HG03354 (cell line): ENCODE measurements at regions not wholly inside any gene's neighbourhood (a gene's known extent, or its start where the extent isn't known, plus 50 kb on each side); places are given as distances from the start of the nearest gene placed in this dataset.

Experiments
- ATAC-seq: cut with Tn5 transposase; IDR thresholded peaks from one replicate; pipeline ENCODE4 v1.9.1; 2021; ENCODE audit warnings: mild to moderate bottlenecking; ENCODE audit not compliant: unreplicated experiment, poor library complexity, severe bottlenecking

DNA sequence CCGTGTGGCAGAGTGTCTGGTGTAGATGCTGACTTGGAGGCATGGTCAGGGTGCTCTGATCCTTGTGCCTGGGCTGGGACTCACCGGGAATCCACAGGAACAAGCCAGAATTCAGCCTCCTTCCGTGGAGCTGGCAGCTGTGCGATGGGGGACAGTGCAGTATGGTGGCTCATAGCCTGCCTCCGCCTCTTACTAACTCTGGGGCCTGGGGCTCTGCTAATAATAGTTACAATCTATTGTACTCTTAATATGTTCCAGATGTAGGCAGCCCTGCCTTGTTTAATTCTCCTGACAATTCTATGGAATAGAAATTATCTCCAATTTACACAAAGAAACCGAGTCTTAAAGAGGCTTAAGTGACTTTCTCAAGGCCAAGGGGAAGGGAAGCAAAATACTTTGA lies 77.6 kb downstream of the PCDH1 start:
- ATAC-seq, result no peak

DNA sequence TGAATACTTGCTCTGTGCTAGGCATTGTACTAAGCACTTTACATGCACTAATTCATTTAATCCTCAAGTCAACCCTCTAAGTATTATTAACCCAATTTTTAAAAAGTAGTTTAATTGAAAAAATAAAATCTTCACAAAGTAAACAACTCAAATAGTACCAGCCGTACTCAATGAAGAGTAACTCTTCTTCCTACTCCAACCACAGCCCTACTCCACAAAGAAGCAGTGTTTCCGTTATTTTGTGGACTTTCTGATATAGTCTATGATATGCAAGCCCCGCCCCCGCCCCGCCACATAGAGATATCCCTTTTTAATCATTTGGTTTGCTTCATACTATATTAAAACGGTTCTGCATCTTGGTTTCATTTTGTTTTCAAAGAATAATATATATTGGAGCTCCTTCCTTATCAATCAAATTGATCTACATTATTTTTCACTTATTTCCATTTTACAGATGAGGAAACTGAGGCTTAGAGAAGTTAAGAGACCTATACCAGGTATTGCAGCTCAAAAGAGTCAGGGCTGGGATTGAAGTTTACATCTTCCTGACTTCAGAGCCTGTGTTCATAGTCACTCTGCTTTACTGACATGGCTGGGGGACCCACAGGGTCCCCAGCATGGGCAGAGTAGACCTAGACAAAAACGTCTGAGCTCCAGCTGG lies 78.6 kb downstream of the PCDH1 start:
- no peak for ATAC-seq

DNA sequence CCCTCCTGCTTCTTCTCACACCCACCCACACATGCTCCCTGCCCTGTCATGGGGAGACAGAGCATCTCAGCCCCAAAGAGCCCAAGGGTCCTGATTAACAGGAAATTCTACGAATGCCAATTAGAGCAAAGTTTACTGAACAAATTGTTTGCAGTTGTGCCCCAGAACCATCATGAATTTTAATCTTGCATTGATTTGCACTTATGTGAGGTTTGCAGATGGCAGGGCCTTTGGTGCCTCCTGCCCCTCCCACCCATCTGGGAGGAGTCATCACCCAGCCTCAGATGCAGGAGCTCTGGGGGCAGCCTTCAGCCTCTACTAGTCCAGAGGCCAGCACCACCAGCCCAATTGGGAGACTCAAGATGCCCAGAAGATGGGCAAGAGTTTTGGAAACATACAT lies 80.8 kb downstream of the PCDH1 start:
- ATAC-seq, result no peak

DNA sequence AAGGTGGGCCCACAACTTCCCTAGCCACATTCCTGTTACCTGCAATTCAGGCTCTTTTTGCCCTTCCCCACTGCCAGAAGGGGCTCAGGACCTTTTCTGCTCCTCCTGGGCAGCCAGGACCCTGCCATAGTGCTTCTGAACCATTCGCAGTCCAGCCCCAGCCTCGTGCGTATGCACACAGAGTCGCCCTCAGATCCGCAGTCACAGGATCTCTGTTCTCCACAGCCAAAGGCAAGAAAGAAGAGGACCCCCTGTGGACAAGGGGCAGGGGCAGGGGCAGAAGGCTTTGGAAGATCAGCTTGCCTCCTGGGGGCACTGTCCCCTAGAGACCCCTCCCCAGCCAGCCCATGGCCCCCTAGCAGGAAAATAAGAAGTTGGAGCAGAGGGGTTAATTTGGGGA lies 82.8 kb downstream of the PCDH1 start:
- no peak for ATAC-seq

DNA sequence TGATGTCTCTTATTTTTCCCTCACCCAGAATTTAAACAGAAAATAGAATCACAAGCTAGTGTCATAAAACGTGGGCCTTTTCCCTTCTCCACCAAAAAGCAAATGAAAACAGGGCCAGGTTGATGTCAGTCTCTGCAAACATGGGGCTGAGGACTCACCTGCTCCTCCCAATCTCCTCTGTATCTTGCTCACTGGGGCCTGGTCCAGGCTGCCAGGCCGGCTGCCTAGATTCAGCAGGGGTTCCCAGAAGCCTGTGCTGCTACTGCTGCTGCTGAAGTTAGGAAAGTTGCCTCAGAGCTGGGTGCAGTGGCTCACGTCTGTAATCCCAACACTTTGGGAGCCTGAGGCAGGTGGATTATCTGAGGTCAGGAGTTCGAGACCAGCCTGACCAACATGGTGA lies 84.3 kb downstream of the PCDH1 start:
- ATAC-seq, result no peak

DNA sequence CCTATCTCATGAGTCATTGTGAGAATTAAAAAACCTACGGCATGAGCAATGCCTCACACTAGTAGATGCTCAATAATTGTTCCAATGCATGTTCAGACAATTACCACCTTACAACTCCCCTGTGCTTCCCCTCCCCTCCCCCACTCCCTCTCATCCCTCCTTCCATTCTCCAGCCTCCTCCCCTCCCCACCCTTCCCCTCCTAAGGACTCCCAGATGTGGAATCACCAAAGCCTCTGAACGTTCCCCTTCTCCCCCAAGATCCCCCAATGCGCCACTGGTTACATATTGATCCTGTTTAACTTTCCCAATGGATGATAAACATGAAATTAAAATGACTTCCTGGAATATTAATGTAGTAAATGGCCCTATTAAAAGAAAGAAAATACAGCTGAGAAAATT lies 84.8 kb downstream of the PCDH1 start:
- no peak for ATAC-seq

DNA sequence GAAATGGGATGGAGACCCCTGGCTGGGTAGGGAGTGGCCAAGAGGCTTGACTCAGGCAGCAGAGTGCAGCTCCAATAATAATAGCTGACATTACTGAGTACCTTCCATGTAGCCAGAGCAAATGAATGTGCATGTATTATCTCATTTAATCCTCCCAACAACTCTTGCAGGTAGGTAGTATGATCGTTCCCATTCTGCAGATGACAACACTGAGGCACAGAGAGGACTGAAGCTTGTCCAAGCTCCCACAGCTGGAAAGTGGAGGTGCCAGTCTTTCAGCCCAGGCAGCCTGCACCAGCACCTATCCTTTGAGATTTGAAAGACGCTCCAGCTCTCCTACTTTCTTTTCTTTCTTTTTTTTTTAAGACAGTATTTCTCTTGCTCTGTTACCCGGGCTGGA lies 87.6 kb downstream of the PCDH1 start:
- ATAC-seq, result no peak

DNA sequence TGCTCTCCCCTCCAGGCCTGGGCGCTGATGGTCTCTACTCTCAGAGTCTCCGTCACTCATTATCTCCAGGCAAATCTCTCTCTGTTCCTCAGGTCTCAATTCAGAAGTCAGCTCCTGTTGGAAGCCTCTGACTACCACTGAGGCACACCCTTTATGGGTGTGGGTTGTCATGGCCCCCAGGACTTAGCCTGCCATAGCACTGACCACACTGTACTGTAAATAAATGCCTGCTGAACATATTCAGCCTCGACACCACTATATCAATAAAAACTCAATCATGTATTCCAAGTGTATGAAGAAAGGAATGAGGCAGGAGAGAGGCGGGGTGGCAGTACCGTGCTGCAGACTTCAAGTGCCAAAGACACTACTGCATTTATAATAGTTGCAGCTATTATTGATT lies 88.9 kb downstream of the PCDH1 start:
- ATAC-seq, result no peak

DNA sequence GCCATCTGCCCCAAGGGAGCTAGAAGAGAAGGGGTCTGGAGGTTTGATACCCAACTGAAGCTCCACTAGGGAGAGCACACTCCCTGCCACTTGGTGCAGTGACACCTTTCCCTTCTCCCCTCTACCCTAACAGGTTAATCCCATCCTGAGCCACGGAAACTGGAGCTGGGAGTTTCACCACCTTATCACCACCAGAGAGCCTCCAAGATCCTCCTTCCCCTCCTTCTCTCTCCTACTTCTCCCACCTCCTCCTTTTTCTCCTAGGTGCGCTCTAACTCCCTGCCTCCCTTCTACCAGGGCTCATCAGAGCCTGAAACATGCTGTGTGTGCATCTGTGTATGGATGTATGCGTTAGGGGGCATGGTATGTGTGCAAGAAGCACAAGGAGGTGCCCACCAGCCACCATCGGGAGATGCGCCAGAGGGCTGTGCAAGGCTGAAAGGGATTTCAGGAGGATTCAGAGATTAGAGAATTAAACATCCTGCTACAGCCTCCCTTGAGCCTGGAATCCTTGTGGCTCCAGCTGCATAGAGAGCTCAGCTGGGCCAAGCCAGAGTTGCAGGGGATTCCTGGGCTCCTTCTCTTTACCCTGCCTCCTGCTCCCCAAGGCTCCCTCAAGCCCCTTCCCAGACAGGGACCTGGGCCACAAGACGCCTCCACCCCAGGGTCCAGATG lies 89.8 kb downstream of the PCDH1 start:
- ATAC-seq, result no peak

DNA sequence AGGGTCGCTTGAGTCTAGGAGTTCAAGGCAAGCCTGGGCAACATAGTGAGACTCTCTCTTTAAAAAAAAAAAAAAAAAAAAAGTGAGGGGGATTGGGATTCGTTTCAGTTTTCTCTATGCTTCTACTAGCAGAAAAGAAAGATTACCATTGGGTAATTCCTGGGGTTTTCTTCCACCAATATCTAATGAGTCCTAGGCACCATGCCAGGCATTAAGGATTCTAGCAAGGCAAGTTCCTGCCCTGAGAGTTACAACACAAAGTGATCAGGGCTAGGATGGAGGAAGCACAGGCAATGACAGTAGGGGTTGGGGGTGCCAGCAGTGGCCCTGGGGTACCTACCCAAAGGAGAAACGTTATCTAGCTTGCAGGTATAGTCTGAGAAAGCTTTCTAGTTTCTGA lies 90.8 kb downstream of the PCDH1 start:
- no peak for ATAC-seq

DNA sequence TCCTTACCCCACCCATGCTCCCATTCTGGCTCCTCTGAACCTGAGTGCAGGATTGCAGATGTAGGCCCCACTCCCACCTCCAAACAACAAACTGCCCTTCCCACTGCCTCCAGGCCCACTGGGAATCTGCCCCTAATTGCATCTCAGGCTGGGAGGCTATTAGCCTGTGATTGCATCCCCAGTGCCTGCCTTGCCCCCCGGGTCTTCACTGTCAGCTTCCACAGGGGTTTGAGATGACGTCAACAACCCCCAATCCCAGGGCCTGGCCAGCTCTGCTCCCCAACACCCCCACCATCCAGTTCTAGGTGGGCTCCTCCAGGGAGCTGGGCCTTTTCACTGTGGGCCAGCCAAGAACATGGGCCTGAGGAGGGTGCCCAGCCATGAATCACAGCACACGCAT lies 91.5 kb downstream of the PCDH1 start:
- ATAC-seq, result no peak

DNA sequence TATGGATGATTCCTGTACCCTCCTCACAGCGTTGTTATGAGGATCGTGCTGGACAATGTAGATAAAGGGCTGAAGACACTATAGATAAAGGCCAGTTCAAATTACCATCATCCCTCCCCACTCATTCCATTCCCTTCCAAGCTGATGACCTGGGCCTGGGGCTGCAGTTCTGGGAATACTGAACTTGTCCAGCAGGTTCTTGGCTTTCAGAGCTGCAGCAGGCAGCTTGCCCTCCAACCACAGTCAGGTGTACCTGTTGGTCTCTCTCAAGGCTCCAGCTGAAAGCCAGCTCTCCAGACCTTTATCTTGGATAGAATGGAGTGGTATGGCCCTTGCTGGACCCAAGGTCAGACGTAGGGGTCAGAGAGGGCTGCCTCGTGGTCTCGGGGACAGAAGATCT lies 92.5 kb downstream of the PCDH1 start:
- no peak for ATAC-seq

DNA sequence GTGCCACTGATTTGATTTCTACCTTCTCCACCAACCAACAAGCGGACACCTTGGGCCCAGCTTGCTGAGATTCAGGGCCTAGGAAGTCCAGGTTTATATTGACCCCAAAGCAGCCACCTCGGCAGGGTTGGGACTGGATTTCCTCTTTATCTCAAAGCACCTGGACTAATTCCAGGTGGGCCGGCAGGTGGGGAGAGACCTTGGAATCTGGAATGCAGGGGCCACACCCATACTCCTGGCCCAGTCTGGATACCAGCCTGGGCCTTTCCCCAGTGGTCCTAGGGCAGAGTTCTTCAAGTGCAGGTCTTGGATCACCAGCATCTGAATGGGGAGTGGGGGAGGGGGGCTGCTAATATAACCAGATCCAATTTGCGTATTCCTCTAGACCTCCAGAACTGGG lies 93.1 kb downstream of the PCDH1 start:
- no peak for ATAC-seq

DNA sequence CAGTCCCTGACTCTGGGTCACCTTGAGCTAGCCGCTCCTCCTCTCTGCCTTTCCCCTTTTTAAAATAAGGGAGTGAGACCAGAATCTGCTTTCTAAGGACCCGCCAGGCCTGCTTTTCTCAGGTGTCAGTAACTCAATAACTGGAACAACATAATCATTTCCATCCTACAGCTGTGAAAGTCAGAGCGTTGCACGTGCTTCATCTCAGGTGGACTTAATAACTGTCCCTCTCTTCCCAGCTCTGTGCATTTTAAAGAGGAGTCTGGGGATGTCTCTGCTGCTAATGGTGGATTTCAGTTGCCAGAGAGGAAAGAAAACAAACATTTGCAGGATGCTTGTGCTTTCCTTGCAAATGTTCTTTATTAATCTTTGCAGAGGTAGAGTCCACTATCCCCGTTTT lies 93.7 kb downstream of the PCDH1 start:
- ATAC-seq, result no peak

DNA sequence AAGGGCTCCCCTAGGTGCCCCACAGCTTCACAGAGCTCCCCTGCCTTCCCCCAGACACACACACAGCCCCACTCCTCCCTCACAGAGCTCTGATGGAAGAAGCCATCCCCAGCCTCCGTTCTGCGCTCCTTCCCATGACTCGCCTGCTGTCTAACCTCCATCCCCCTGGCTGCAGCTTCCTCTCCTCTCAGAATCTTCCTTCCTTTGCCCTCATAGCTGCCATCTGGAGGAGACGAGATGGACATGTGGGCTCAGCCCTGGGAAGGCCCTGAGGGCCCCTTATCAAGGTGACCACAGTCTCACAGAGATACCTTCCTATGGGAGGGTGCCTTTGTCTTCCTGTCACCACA lies 94.3 kb downstream of the PCDH1 start:
- no peak for ATAC-seq

DNA sequence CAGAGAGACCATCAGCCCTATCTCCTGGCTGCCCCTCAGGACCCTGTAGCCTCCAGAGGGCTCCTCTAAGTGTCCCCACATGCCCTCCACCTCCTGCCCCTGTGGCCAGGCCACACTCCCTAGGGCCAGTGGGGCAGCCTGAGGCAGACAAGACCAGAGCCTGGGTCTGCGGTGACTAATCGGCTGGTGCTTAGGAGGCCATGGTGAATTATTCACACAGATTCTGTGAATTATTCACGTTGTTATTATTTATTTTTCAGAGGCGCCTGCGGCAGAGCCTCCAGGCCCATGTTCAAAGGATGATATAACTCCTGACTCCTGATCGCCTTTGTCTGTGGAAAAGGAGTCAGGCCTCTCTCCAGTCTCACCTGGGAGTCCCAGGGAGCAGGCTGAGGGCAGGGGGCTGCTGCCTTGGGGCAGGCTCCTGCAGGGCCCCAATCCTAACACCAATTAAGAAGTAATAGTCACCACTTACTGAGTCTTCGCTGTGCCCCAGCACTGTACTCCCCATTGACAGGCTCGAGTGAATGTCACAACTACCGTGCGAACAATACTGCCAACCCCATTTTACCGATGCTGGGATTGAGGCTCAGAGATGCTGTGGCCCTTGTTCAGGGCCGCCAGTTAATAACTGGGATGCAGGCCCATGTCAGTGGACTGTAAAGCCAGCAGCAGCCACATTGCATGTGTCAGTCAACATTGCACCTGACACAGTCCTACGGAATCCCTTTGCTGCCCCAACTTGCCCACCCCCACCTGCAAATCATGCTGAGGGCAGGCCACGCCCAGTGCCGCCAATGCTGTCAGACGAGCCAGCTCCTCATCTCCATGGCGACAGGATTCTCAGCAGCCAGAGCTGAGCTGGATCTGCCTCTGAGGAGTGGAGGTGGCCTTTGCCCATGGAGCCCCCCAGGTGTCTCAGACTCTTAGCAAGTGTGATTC lies 94.9 kb downstream of the PCDH1 start:
- ATAC-seq, result no peak

DNA sequence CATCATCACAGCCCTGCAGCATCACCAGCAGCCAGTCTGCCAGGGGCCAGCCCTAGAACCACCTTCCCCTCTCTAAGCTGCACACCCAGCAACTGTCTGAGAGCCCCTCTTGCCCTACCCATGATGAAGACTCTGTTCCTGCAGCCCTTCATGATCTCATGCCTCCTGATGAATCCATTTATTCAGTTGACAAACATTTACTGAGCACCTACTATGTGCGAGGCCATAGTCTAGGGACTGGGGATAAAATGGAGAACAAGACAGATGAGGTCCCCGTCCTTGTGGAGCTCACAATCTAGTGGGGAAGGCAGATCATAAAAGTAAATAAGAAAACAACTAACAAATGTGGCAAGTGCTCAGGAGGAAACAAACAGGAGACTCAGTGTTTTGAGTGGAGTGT lies 96.3 kb downstream of the PCDH1 start:
- ATAC-seq, result no peak

DNA sequence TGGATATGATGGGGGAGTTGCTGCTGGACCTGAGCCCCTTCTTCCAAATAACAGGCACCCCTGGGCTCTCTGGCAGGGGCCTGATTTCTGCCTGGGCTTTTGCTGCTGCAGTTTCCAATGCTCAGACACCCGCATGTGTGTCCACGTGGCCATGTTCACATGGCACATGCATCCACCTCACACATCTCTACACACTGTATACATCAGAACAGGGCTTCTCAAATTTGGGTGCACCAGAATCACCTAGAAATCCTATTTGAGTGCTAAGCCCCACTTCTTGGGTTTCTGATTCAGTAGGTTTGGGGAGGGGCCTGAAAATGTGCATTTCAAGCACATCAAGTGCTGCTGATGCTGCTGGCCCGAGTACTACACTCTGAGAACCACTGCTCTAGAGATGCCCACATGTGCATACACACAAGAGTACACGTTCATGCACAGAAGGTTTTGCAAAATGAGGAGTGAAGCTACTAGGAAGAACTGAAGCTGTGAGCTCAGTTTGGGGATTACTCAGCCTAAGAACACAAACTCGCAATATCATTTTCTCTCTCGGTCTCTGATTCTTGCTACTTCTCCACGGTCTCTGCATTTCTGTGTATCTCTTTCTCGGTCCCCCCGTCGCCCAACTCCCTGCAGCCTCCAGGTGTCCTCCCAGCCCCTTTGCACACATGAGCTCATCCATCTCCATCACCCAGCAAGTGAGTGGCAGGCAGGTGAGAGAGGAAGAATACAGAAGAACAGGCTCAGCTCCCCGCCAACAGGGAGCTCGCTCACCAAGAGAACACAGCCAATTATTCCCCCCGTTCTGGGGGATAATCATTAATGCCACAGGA lies 97.0 kb downstream of the PCDH1 start:
- ATAC-seq, result no peak

DNA sequence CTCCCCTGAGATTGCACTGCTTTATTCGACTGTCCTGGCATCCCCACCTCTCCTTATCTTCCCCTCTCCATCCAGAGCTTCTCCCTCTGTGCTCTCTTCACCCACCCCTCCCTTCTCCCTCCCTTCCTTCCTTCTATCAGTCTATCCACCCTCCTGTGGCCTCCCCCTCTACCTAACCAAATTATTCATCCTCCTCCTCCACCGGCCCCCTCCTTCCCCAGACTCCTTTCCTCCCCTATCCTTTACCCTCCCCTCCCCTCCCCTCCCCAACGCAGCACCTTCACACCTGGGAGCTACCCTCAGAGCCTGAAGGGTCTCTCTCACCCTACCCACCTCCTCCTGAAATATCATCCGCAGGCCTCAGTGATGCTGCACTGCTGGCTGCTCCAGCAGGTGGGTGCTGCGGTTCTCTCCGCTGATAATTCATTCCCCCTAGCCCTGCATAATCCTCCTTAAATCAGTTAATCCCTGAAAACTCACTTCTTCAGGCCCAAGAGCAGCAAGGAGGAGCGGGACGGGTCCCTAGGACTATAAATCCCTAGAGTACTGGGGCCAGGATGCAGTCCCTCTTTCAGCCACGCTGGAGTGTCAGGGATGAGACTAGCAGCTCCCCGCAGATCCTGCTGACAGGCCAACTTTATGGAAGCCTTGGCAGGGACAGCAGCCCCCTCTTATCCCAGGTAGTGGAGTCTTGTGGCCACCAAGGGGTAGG lies 97.8 kb downstream of the PCDH1 start:
- ATAC-seq, result no peak
